ENCODE measurements at regions not wholly inside any gene's neighbourhood (a gene's known extent, or its start where the extent isn't known, plus 50 kb on each side); places are given as distances from the start of the nearest gene placed in this dataset.

GRCh38 chr3:86788371-86788770, 202.6 kb downstream of the VGLL3 start (continued):
- no peak for TF ChIP-seq EED (IDR thresholded peaks at IDR 0.05; ENCODE audit: low read depth)

- no peak overlapping the region for H3K4me2 ChIP-seq (ENCODE audit: control insufficient read depth, insufficient read depth)
- no TSS peak for BruUV-seq (replicated peaks)
- H3K27me3 ChIP-seq (replicated peaks in 1 of 2; ENCODE audit: control insufficient read depth in 2 of 2, insufficient read depth in 2 of 2, low read length in 1 of 2) = no peaks in the 10 kb centered on the region
- H3K9me3 ChIP-seq (replicated peaks; ENCODE audit: control insufficient read depth, insufficient read depth, low read length) = no peaks in the 10 kb centered on the region
- SMC1A ChIA-PET (ENCODE audit: uncharacterized antibody, unreplicated experiment) = no interaction called here
- no peak overlapping the region for H3K27ac ChIP-seq (ENCODE audit: control insufficient read depth, insufficient read depth)
- POLR2A ChIA-PET = interaction anchor here (0.6 kb wide), 1 partner anchor 23 kb away, joined by 5 read pairs; no protein-coding TSS in a partner anchor
- ATAC-seq = no peak
- 17% methylated on average over 2 of the region's 2 CpGs for WGBS (ENCODE audit: insufficient coverage, insufficient replicate concordance, low lambda C conversion rate, missing lambda C conversion rate)
- no peak for DNase-seq (ENCODE audit: low read depth, low spot score)
- H3K4me3 ChIP-seq = no peak overlapping the region
- H3K4me1 ChIP-seq (ENCODE audit: control insufficient read depth, insufficient read depth, low read length) = no peaks in the 10 kb centered on the region
- CTCF ChIA-PET = no interaction called here
- in situ Hi-C loops (cut with MboI) = loop anchor here (10.0 to 25.0 kb wide), 2 partner anchors 298 to 375 kb away; no protein-coding TSS in a partner anchor
- intact Hi-C loops (cut with micrococcal nuclease; ENCODE audit: unreplicated experiment) = no loop called here
- no peaks in the 10 kb centered on the region for H3K36me3 ChIP-seq (ENCODE audit: control insufficient read depth in 2 of 2, insufficient read depth in 2 of 2, low read length in 1 of 2)
- FAIRE-seq = no peak
- H4K20me1 ChIP-seq (ENCODE audit: control insufficient read depth, insufficient read depth) = no peaks in the 10 kb centered on the region
- TF ChIP-seq BACH1 (IDR thresholded peaks at IDR 0.05; ENCODE audit: borderline replicate concordance) = no peak
- TF ChIP-seq PAX5 (IDR thresholded peaks at IDR 0.05; ENCODE audit: borderline replicate concordance, low read depth, low read length) = no peak
- no peak for TF ChIP-seq MEF2B (IDR thresholded peaks at IDR 0.05; ENCODE audit: partially characterized antibody, poor library complexity, severe bottlenecking)
- no peak for TF ChIP-seq CUX1 (IDR thresholded peaks at IDR 0.05; ENCODE audit: insufficient replicate concordance, low read depth, low read length)
- no peak for TF ChIP-seq SMC3 (IDR thresholded peaks at IDR 0.05; ENCODE audit: borderline replicate concordance, low read length)
- no peak for TF ChIP-seq HSF1 (IDR thresholded peaks at IDR 0.05; ENCODE audit: low read depth, low read length)
- TF ChIP-seq YY1 (IDR thresholded peaks at IDR 0.05; ENCODE audit: low read depth, low read length) = no peak
- TF ChIP-seq CHD4 (IDR thresholded peaks at IDR 0.05) = no peak
- TF ChIP-seq IRF4 (IDR thresholded peaks at IDR 0.05; ENCODE audit: low read depth, low read length) = no peak
- no peak for TF ChIP-seq ZNF592 (IDR thresholded peaks at IDR 0.05)
- no peak for TF ChIP-seq TCF3 (IDR thresholded peaks at IDR 0.05; ENCODE audit: borderline replicate concordance, insufficient read depth, low read depth, low read length)
- H2AFZ ChIP-seq (ENCODE audit: control insufficient read depth, low read depth, low read length) = no peak overlapping the region
- H3K9ac ChIP-seq (ENCODE audit: control insufficient read depth, insufficient read depth, low read length) = no peak overlapping the region
- no peaks in the 10 kb centered on the region for H3K79me2 ChIP-seq (ENCODE audit: control insufficient read depth, insufficient read depth, low read length)
- RAD21 ChIA-PET (ENCODE audit: unreplicated experiment) = no interaction called here
Observed at GRCh38 chr3:86787091-86787490, 203.9 kb downstream of the VGLL3 start.
